Prostate gland (tissue), 2 donors: ENCODE measurements at regions not wholly inside any gene's neighbourhood (a gene's known extent, or its start where the extent isn't known, plus 50 kb on each side); places are given as distances from the start of the nearest gene placed in this dataset.

Experiments used
- CTCF ChIP-seq, 4 experiments: fragments of 200-600 bp in 2 of 4; fragments of 450-650 bp in 2 of 4; sonication (generic) in 2 of 4; IDR thresholded peaks; 1 replicate in 3 of 4; 2 replicates in 1 of 4; pipeline ENCODE4 v1.5.1; 2016 to 2019; ENCODE audit warnings: antibody characterized with exemption in 4 of 4, mild to moderate bottlenecking in 2 of 4, moderate library complexity in 2 of 4
- POLR2A ChIP-seq: fragments of 450-650 bp; IDR thresholded peaks from one replicate; pipeline ENCODE4 v1.6.1; 2016; ENCODE audit warnings: antibody characterized with exemption, mild to moderate bottlenecking

DNA sequence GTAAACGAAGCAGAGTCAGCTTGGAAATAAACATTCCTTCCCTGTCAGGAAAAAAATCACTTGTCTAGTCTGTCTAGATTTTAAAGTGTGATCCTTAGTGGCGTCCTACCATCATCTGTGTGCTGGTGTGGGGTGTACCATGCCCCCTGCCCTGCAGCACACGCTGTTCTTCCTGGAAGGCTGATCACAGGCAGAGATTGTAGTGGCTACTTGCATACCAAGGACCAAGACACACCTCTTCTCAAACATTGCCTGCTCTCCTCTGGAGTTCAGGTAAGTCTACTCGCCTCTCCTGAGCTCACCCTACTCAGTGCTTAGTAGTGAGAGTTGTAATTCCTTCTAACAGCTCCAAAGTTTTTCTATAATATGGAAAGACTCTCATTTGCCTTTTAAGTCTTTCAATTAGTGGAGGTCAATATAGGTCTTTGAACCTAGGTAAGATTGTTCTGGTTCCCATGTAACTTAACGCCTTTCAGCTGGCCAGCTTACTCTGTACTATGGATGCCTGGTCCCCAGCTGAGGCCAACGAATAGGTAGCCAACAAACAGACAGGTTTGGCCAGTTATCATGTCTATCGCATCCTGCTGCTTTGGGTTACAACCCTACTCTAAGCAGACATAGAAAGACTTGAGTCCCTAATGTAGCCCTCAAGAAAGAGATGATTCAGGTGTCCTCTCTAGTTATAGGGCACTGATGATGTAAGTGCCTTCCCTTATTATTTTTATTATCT is 55.4 kb downstream of the XCL1 start:
- no peak for TF ChIP-seq CTCF (IDR thresholded peaks at IDR 0.05)
- no peak for TF ChIP-seq POLR2A
